NK-92 treated with Interleukin-12 subunit alpha and Interleukin-12 subunit beta, amount 100 ng/mL, for 24 hours (cell line): ENCODE measurements at regions not wholly inside any gene's neighbourhood (a gene's known extent, or its start where the extent isn't known, plus 50 kb on each side); places are given as distances from the start of the nearest gene placed in this dataset.
"Not testable (repeated sequence)": the region's sequence is repeated elsewhere in the genome, so short reads cannot be mapped to it uniquely, and the experiment has no call there.

Experiments
- DNase-seq: peaks from one replicate; lab custom pipeline; 2025; lab: John Stamatoyannopoulos, UW

GRCh38 chr15:93941697-93942096, 289.7 kb upstream of the MCTP2 start:
- no peak for DNase-seq

GRCh38 chr15:93940226-93940625, 291.1 kb upstream of the MCTP2 start:
- DNase-seq, result no peak

GRCh38 chr15:93932164-93932776, 299.1 kb upstream of the MCTP2 start:
- DNase-seq, result no peak

GRCh38 chr15:93929375-93930094, 301.8 kb upstream of the MCTP2 start:
- no peak for DNase-seq

- DNase-seq, result no peak
Observed at GRCh38 chr15:93920204-93920603, 311.2 kb upstream of the MCTP2 start.

- DNase-seq, result not testable (repeated sequence)
Observed at GRCh38 chr15:93918801-93919200, 312.6 kb upstream of the MCTP2 start.

GRCh38 chr15:93917181-93917580, 314.2 kb upstream of the MCTP2 start:
- DNase-seq, result no peak

- DNase-seq, result no peak
Observed at GRCh38 chr15:93913871-93914270, 317.5 kb upstream of the MCTP2 start.

GRCh38 chr15:93913310-93913709, 318.1 kb upstream of the MCTP2 start:
- no peak for DNase-seq

GRCh38 chr15:93900476-93901400, 330.6 kb upstream of the MCTP2 start:
- DNase-seq, result no peak

- no peak for DNase-seq
Observed at GRCh38 chr15:93899817-93900216, 331.5 kb upstream of the MCTP2 start.

- no peak for DNase-seq
Observed at GRCh38 chr15:93897377-93897776, 334.0 kb upstream of the MCTP2 start.

- DNase-seq, result no peak
Observed at GRCh38 chr15:93895976-93896770, 335.2 kb upstream of the MCTP2 start.

GRCh38 chr15:93894438-93895036, 336.8 kb upstream of the MCTP2 start:
- DNase-seq, result no peak

GRCh38 chr15:93887151-93887550, 344.2 kb upstream of the MCTP2 start:
- no peak for DNase-seq

GRCh38 chr15:93882779-93883178, 348.6 kb upstream of the MCTP2 start:
- no peak for DNase-seq

- no peak for DNase-seq
Observed at GRCh38 chr15:93882141-93882540, 349.2 kb upstream of the MCTP2 start.

- DNase-seq, result no peak
Observed at GRCh38 chr15:93881310-93881709, 350.1 kb upstream of the MCTP2 start.

GRCh38 chr15:93880358-93880757, 351.0 kb upstream of the MCTP2 start:
- DNase-seq, result no peak

GRCh38 chr15:93870583-93870982, 360.8 kb upstream of the MCTP2 start:
- no peak for DNase-seq

GRCh38 chr15:93866948-93867347, 364.4 kb upstream of the MCTP2 start:
- DNase-seq, result no peak

- no peak for DNase-seq
Observed at GRCh38 chr15:93866476-93866875, 364.9 kb upstream of the MCTP2 start.
